ENCODE measurements at regions not wholly inside any gene's neighbourhood (a gene's known extent, or its start where the extent isn't known, plus 50 kb on each side); places are given as distances from the start of the nearest gene placed in this dataset.

- Histone ChIP-seq H3K9me3 (ENCODE audit: control insufficient read depth in 4 of 4, insufficient read depth in 3 of 4, low read length in 3 of 4) (peaks cover 0 to 3% (median 0%) of the 10 kb centered on the region in 4 donors), H3K4me1 (ENCODE audit: control insufficient read depth in 5 of 5, insufficient read depth in 5 of 5, low read length in 5 of 5) (peaks cover 0 to 4% (median 2%) of the 10 kb centered on the region in 5 donors), H3K27ac (ENCODE audit: low read depth in 1 of 2, low read length in 1 of 2) (no peak overlapping the region), H3K36me3 (ENCODE audit: control insufficient read depth in 4 of 4, insufficient read depth in 4 of 4, low read length in 4 of 4) (no peaks in the 10 kb centered on the region), H3K4me3 (no peak overlapping the region), H3K9ac (ENCODE audit: insufficient read depth in 1 of 2, low read length in 2 of 2) (no peak overlapping the region), H3K27me3 (ENCODE audit: control insufficient read depth in 3 of 3, insufficient read depth in 3 of 3, low read length in 2 of 3) (no peaks in the 10 kb centered on the region)
- no peak for ATAC-seq (ENCODE audit: insufficient read depth, low FRiP score)
- no peak for DNase-seq
- 85 to 87% methylated on average over 3 of the region's 3 CpGs for WGBS, 2 donors
- TF ChIP-seq CTCF (IDR thresholded peaks at IDR 0.05; ENCODE audit: control extremely low read depth, extremely low read depth): no peak
Measured at GRCh38 chr5:68463606-68464005, 248.1 kb downstream of the PIK3R1 start.

GRCh38 chr5:68464424-68464823 lies 248.9 kb downstream of the PIK3R1 start:
- Histone ChIP-seq H3K27ac (ENCODE audit: low read depth in 1 of 2, low read length in 1 of 2) (no peak overlapping the region), H3K36me3 (ENCODE audit: control insufficient read depth in 4 of 4, insufficient read depth in 4 of 4, low read length in 4 of 4) (no peaks in the 10 kb centered on the region), H3K9me3 (ENCODE audit: control insufficient read depth in 4 of 4, insufficient read depth in 3 of 4, low read length in 3 of 4) (peaks cover 0 to 3% (median 0%) of the 10 kb centered on the region in 4 donors), H3K4me1 (ENCODE audit: control insufficient read depth in 5 of 5, insufficient read depth in 5 of 5, low read length in 5 of 5) (peaks cover 0 to 3% (median 2%) of the 10 kb centered on the region in 5 donors), H3K27me3 (ENCODE audit: control insufficient read depth in 3 of 3, insufficient read depth in 3 of 3, low read length in 2 of 3) (no peaks in the 10 kb centered on the region), H3K4me3 (no peak overlapping the region), H3K9ac (ENCODE audit: insufficient read depth in 1 of 2, low read length in 2 of 2) (no peak overlapping the region)
- 54 to 74% methylated on average over 4 of the region's 4 CpGs for WGBS, 2 donors
- ATAC-seq (ENCODE audit: insufficient read depth, low FRiP score): no peak
- no peak for TF ChIP-seq CTCF (IDR thresholded peaks at IDR 0.05; ENCODE audit: control extremely low read depth, extremely low read depth)
- no peak for DNase-seq

- no peak for TF ChIP-seq CTCF (IDR thresholded peaks at IDR 0.05; ENCODE audit: control extremely low read depth, extremely low read depth)
- Histone ChIP-seq H3K27me3 (ENCODE audit: control insufficient read depth in 3 of 3, insufficient read depth in 3 of 3, low read length in 2 of 3) (no peaks in the 10 kb centered on the region), H3K9me3 (ENCODE audit: control insufficient read depth in 4 of 4, insufficient read depth in 3 of 4, low read length in 3 of 4) (peaks cover 0 to 3% (median 0%) of the 10 kb centered on the region in 4 donors), H3K9ac (ENCODE audit: insufficient read depth in 1 of 2, low read length in 2 of 2) (no peak overlapping the region), H3K27ac (ENCODE audit: low read depth in 1 of 2, low read length in 1 of 2) (no peak overlapping the region), H3K36me3 (ENCODE audit: control insufficient read depth in 4 of 4, insufficient read depth in 4 of 4, low read length in 4 of 4) (no peaks in the 10 kb centered on the region), H3K4me3 (no peak overlapping the region), H3K4me1 (ENCODE audit: control insufficient read depth in 5 of 5, insufficient read depth in 5 of 5, low read length in 5 of 5) (peaks cover 0 to 2% (median 0%) of the 10 kb centered on the region in 5 donors)
- no peak for ATAC-seq (ENCODE audit: insufficient read depth, low FRiP score)
- 36 to 58% methylated on average over 3 of the region's 3 CpGs for WGBS, 2 donors
- no peak for DNase-seq
Measured at GRCh38 chr5:68465133-68465532, 249.6 kb downstream of the PIK3R1 start.

GRCh38 chr5:68465934-68466551 lies 250.5 kb downstream of the PIK3R1 start:
- Histone ChIP-seq H3K27me3 (ENCODE audit: control insufficient read depth in 3 of 3, insufficient read depth in 3 of 3, low read length in 2 of 3) (no peaks in the 10 kb centered on the region), H3K36me3 (ENCODE audit: control insufficient read depth in 4 of 4, insufficient read depth in 4 of 4, low read length in 4 of 4) (no peaks in the 10 kb centered on the region), H3K4me3 (no peak overlapping the region), H3K9me3 (ENCODE audit: control insufficient read depth in 4 of 4, insufficient read depth in 3 of 4, low read length in 3 of 4) (peaks cover 0 to 3% (median 0%) of the 10 kb centered on the region in 4 donors), H3K4me1 (ENCODE audit: control insufficient read depth in 5 of 5, insufficient read depth in 5 of 5, low read length in 5 of 5) (peaks cover 0 to 2% (median 0%) of the 10 kb centered on the region in 5 donors), H3K9ac (ENCODE audit: insufficient read depth in 1 of 2, low read length in 2 of 2) (no peak overlapping the region), H3K27ac (ENCODE audit: low read depth in 1 of 2, low read length in 1 of 2) (no peak overlapping the region)
- no peak for TF ChIP-seq CTCF (IDR thresholded peaks at IDR 0.05; ENCODE audit: control extremely low read depth, extremely low read depth)
- no peak for ATAC-seq (ENCODE audit: insufficient read depth, low FRiP score)
- DNase-seq: peak in 1 of 3 donors; percentile 55
- WGBS, 2 donors: 89 to 91% methylated on average over 6 of the region's 6 CpGs

Measured in lung (tissue), 11 donors.